Smooth muscle cell (in vitro differentiated cells): ENCODE measurements at regions not wholly inside any gene's neighbourhood (a gene's known extent, or its start where the extent isn't known, plus 50 kb on each side); places are given as distances from the start of the nearest gene placed in this dataset.

Experiments used
- DNase-seq: peaks from one replicate; lab custom pipeline; 2025; ENCODE audit not compliant: unreplicated experiment; lab: John Stamatoyannopoulos, UW
- H2AFZ ChIP-seq: fragments of 200-600 bp; sonication (generic); 2 replicates; pipeline ENCODE4 v1.6.0; 2016; ENCODE audit warnings: antibody characterized with exemption, low read depth, mild to moderate bottlenecking
- H3F3A ChIP-seq: fragments of 200-600 bp; sonication (generic); 2 replicates; pipeline ENCODE4 v1.6.0; 2017; ENCODE audit warnings: antibody characterized with exemption, low read depth
- H3K27ac ChIP-seq: fragments of 200-600 bp; sonication (generic); 2 replicates; pipeline ENCODE4 v1.5.1; 2016; ENCODE audit warnings: low read depth, mild to moderate bottlenecking
- H3K27me3 ChIP-seq: fragments of 200-600 bp; sonication (generic); 2 replicates; pipeline ENCODE4 v1.6.1; 2016; ENCODE audit warnings: low read depth, mild to moderate bottlenecking
- H3K36me3 ChIP-seq: fragments of 200-600 bp; sonication (generic); 2 replicates; pipeline ENCODE4 v1.5.1; 2016; ENCODE audit warnings: low read depth
- H3K4me1 ChIP-seq: fragments of 200-600 bp; sonication (generic); 2 replicates; pipeline ENCODE4 v1.5.1; 2016; ENCODE audit warnings: low read depth
- H3K4me2 ChIP-seq: fragments of 200-600 bp; sonication (generic); 2 replicates; pipeline ENCODE4 v1.6.0; 2016; ENCODE audit warnings: mild to moderate bottlenecking
- H3K4me3 ChIP-seq: fragments of 200-600 bp; sonication (generic); 2 replicates; pipeline ENCODE4 v1.5.1; 2016; ENCODE audit warnings: mild to moderate bottlenecking
- H3K79me2 ChIP-seq: fragments of 200-600 bp; sonication (generic); 2 replicates; pipeline ENCODE4 v1.6.0; 2016; ENCODE audit warnings: low read depth, mild to moderate bottlenecking
- H3K9ac ChIP-seq: fragments of 200-600 bp; sonication (generic); 2 replicates; pipeline ENCODE4 v1.6.0; 2016; ENCODE audit warnings: low read depth
- H3K9me3 ChIP-seq: fragments of 200-600 bp; sonication (generic); replicated peaks from 2 replicates; pipeline ENCODE4 v1.5.1; 2016; ENCODE audit warnings: low read depth
- H4K20me1 ChIP-seq: fragments of 200-600 bp; sonication (generic); 2 replicates; pipeline ENCODE4 v1.6.0; 2016; ENCODE audit warnings: low read depth
- WGBS: methylation state at CpG from one replicate; pipeline ENCODE4 v1.1.7; 2016; ENCODE audit warnings: low lambda C conversion rate; 5-methylcytosine and 5-hydroxymethylcytosine counted together
- TF ChIP-seq, protein P1 (sequence below): fragments of 200-600 bp; sonication (generic); IDR thresholded peaks from 2 replicates; pipeline ENCODE4 v1.5.1; 2017; ENCODE audit warnings: borderline replicate concordance, mild to moderate bottlenecking, antibody characterized with exemption; ENCODE audit not compliant: insufficient read depth, poor library complexity, severe bottlenecking

DNA sequence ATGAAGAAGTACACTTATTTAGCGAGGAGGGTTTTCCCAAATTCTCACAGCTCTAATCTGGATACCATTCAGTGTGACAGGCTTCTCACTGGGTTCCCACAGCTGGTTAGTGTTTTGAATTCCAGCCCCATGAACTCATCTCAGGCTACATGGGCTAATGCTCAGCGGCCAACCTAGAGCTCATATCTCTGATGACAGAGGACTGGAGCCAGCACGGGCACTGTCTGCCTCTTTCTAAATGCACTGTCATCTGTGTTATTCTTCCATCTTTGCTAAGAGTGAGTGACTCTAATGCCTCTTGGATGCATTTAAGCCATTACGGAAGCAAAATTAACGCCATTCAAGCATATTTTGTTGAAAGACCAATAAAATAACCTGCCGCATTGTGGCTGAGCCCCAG lies 308.9 kb upstream of the JAG1 start:
- no peaks in the 10 kb centered on the region for H3K79me2 ChIP-seq
- H3K27ac ChIP-seq = peak overlapping the region; percentile 84
- H4K20me1 ChIP-seq = no peaks in the 10 kb centered on the region
- H3K27me3 ChIP-seq = no peaks in the 10 kb centered on the region
- H2AFZ ChIP-seq = peak overlapping the region; percentile 13
- peaks cover 3% of the 10 kb centered on the region for H3F3A ChIP-seq
- peak overlapping the region; percentile 78 for H3K4me2 ChIP-seq
- WGBS = 18% methylated on average over 6 of the region's 6 CpGs
- peaks cover 5% of the 10 kb centered on the region for H3K4me1 ChIP-seq
- peak overlapping the region; percentile 46 for H3K9ac ChIP-seq
- no peaks in the 10 kb centered on the region for H3K9me3 ChIP-seq
- no peak for DNase-seq
- no peak overlapping the region for H3K4me3 ChIP-seq
- TF ChIP-seq, protein P1, sequence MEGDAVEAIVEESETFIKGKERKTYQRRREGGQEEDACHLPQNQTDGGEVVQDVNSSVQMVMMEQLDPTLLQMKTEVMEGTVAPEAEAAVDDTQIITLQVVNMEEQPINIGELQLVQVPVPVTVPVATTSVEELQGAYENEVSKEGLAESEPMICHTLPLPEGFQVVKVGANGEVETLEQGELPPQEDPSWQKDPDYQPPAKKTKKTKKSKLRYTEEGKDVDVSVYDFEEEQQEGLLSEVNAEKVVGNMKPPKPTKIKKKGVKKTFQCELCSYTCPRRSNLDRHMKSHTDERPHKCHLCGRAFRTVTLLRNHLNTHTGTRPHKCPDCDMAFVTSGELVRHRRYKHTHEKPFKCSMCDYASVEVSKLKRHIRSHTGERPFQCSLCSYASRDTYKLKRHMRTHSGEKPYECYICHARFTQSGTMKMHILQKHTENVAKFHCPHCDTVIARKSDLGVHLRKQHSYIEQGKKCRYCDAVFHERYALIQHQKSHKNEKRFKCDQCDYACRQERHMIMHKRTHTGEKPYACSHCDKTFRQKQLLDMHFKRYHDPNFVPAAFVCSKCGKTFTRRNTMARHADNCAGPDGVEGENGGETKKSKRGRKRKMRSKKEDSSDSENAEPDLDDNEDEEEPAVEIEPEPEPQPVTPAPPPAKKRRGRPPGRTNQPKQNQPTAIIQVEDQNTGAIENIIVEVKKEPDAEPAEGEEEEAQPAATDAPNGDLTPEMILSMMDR = no peak
- H3K36me3 ChIP-seq = no peaks in the 10 kb centered on the region

DNA sequence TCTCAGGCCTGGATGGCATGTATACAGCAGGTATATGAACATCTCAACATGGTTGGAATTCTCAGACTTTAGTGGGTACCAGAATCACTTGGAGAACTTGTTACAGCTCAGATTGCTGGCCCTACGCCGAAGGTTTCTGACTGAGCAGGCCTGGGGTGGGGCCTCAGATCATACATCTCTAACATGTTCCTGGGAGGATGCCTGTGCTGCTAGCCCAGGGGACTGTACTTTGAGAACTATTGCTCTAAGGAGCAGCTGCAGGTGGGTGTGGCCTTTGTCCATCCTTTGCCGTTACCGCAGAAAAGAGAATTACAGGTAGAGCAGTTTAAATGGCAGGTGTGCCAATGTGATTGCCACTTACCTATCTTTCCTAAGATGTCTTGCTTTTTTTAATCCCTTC lies 310.5 kb upstream of the JAG1 start:
- TF ChIP-seq, protein P1 = no peak
- no peak for DNase-seq
- no peak overlapping the region for H3K9ac ChIP-seq
- H3F3A ChIP-seq = peaks cover 3% of the 10 kb centered on the region
- H3K27ac ChIP-seq = no peak overlapping the region
- H3K36me3 ChIP-seq = no peaks in the 10 kb centered on the region
- no peaks in the 10 kb centered on the region for H3K9me3 ChIP-seq
- 94% methylated on average over 4 of the region's 4 CpGs for WGBS
- H2AFZ ChIP-seq = no peak overlapping the region
- H3K27me3 ChIP-seq = no peaks in the 10 kb centered on the region
- H3K79me2 ChIP-seq = no peaks in the 10 kb centered on the region
- no peak overlapping the region for H3K4me2 ChIP-seq
- no peaks in the 10 kb centered on the region for H4K20me1 ChIP-seq
- no peak overlapping the region for H3K4me3 ChIP-seq
- peaks cover 5% of the 10 kb centered on the region for H3K4me1 ChIP-seq

DNA sequence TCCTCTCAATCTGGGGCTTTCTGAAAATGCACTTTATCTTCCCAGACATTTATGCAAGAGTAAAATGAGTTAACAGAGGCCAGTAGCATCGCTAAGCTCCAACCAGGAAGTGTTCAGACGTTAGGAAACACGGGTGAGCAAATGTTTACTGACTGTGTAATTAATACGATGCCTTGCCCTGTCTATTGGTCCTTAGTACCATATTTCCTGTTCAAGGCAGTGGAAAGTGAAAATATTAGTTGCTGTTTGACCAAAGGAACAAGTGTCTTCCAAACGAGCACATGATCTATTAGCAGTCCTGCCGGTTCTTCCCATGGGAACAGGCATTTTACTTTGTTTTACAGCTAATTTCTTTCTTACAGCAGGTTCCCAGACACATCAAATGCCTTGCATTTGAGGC lies 311.1 kb upstream of the JAG1 start:
- Histone ChIP-seq H3K36me3 (no peaks in the 10 kb centered on the region), H3K79me2 (no peaks in the 10 kb centered on the region), H3K9ac (no peak overlapping the region), H3K4me3 (no peak overlapping the region), H3K27me3 (no peaks in the 10 kb centered on the region), H3K27ac (no peak overlapping the region), H4K20me1 (no peaks in the 10 kb centered on the region), H2AFZ (no peak overlapping the region), H3K4me1 (peaks cover 5% of the 10 kb centered on the region), H3K9me3 (no peaks in the 10 kb centered on the region), H3K4me2 (no peak overlapping the region), H3F3A (peaks cover 3% of the 10 kb centered on the region)
- no peak for DNase-seq
- 77% methylated on average over 6 of the region's 6 CpGs for WGBS
- TF ChIP-seq, protein P1 = no peak

DNA sequence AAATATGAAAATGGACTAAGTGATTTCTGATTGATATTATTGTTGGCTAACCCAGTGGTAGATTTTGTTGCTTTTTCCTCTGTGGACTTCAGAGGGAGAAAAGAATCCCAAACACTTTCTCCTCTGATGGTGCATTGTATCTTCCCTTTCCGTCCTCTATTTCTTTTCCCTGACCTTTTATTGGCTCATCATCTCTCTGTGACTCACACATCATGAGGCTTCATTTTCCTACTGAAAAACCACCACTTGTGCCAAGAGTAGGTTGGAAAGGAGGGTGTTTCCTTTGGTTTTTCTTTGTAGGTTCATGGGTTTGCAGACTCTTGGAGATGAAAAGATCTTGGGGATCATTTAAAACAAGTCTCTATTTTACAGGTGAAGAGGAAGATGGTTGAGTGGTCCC lies 311.7 kb upstream of the JAG1 start:
- TF ChIP-seq, protein P1 = no peak

More for the DNA sequence above, 311.7 kb upstream of the JAG1 start:
- no peak overlapping the region for H3K9ac ChIP-seq
- 19% methylated on average over 1 of the region's 1 CpG for WGBS
- no peaks in the 10 kb centered on the region for H4K20me1 ChIP-seq
- H3K9me3 ChIP-seq = no peaks in the 10 kb centered on the region
- H3K79me2 ChIP-seq = no peaks in the 10 kb centered on the region
- H3F3A ChIP-seq = peaks cover 3% of the 10 kb centered on the region
- H2AFZ ChIP-seq = no peak overlapping the region
- no peak overlapping the region for H3K27ac ChIP-seq
- H3K27me3 ChIP-seq = no peaks in the 10 kb centered on the region
- no peak overlapping the region for H3K4me3 ChIP-seq
- no peak overlapping the region for H3K4me2 ChIP-seq
- H3K4me1 ChIP-seq = peaks cover 5% of the 10 kb centered on the region
- H3K36me3 ChIP-seq = no peaks in the 10 kb centered on the region
- no peak for DNase-seq
